DMS 273 (cell line): ENCODE measurements at regions not wholly inside any gene's neighbourhood (a gene's known extent, or its start where the extent isn't known, plus 50 kb on each side); places are given as distances from the start of the nearest gene placed in this dataset.

Experiments
- DNase-seq: peaks from one replicate; lab custom pipeline; 2025; ENCODE audit not compliant: unreplicated experiment; lab: John Stamatoyannopoulos, UW

GRCh38 chr6:77181749-77182148 is 281.5 kb downstream of the HTR1B start:
- DNase-seq: no peak

- DNase-seq: no peak
Measured at GRCh38 chr6:77180326-77180725, 283.0 kb downstream of the HTR1B start.

- DNase-seq: no peak
Measured at GRCh38 chr6:77178821-77179220, 284.5 kb downstream of the HTR1B start.

- DNase-seq: no peak
Measured at GRCh38 chr6:77177470-77177869, 285.8 kb downstream of the HTR1B start.

- DNase-seq: peak; percentile 3
Measured at GRCh38 chr6:77173472-77174074, 289.7 kb downstream of the HTR1B start.

- no peak for DNase-seq
Measured at GRCh38 chr6:77172578-77172977, 290.7 kb downstream of the HTR1B start.

- DNase-seq: no peak
Measured at GRCh38 chr6:77159730-77160129, 303.6 kb downstream of the HTR1B start.

- DNase-seq: no peak
Measured at GRCh38 chr6:77151241-77151640, 312.1 kb downstream of the HTR1B start.

- DNase-seq: no peak
Measured at GRCh38 chr6:77150736-77151135, 312.6 kb downstream of the HTR1B start.

GRCh38 chr6:77145244-77145643 is 318.0 kb downstream of the HTR1B start:
- no peak for DNase-seq

- no peak for DNase-seq
Measured at GRCh38 chr6:77143659-77144447, 319.4 kb downstream of the HTR1B start.

GRCh38 chr6:77136086-77136485 is 327.2 kb downstream of the HTR1B start:
- DNase-seq: no peak

GRCh38 chr6:77133031-77133430 is 330.3 kb downstream of the HTR1B start:
- DNase-seq: peak; percentile 0

GRCh38 chr6:77131426-77131825 is 331.9 kb downstream of the HTR1B start:
- no peak for DNase-seq

GRCh38 chr6:77124604-77125003 is 338.7 kb downstream of the HTR1B start:
- DNase-seq: no peak

GRCh38 chr6:77123527-77123926 is 339.8 kb downstream of the HTR1B start:
- no peak for DNase-seq

- DNase-seq: no peak
Measured at GRCh38 chr6:77106992-77107391, 356.3 kb downstream of the HTR1B start.

GRCh38 chr6:77105091-77105490 is 358.2 kb downstream of the HTR1B start:
- no peak for DNase-seq

- DNase-seq: no peak
Measured at GRCh38 chr6:77097940-77098339, 365.4 kb downstream of the HTR1B start.

- no peak for DNase-seq
Measured at GRCh38 chr6:77095936-77096627, 367.2 kb downstream of the HTR1B start.

- DNase-seq: no peak
Measured at GRCh38 chr6:77094821-77095220, 368.5 kb downstream of the HTR1B start.

- DNase-seq: no peak
Measured at GRCh38 chr6:77092971-77093370, 370.3 kb downstream of the HTR1B start.
